Liver (tissue), 3 donors: ENCODE measurements at regions not wholly inside any gene's neighbourhood (a gene's known extent, or its start where the extent isn't known, plus 50 kb on each side); places are given as distances from the start of the nearest gene placed in this dataset.

Experiments
- CTCF ChIP-seq: fragments of 150-350 bp; IDR thresholded peaks from 2 replicates; pipeline ENCODE4 v1.5.1; 2017; ENCODE audit warnings: improper control_type of control experiment, low read depth, low read length; ENCODE audit not compliant: missing input control
- FOXA2 ChIP-seq: IDR thresholded peaks from 2 replicates; pipeline ENCODE4 v1.6.1; 2016; ENCODE audit warnings: antibody characterized with exemption
- RAD21 ChIP-seq, 2 donors: IDR thresholded peaks; 2 replicates each; pipeline ENCODE4 v1.6.1; 2016; ENCODE audit warnings: antibody characterized with exemption in 2 of 2, mild to moderate bottlenecking in 2 of 2
- REST ChIP-seq: IDR thresholded peaks from 2 replicates; pipeline ENCODE4 v1.6.1; 2016; ENCODE audit warnings: antibody characterized with exemption, mild to moderate bottlenecking
- donor health status: healthy.
- donor health status: healthy.

GRCh38 chr9:2557693-2558092 lies 63.9 kb upstream of the VLDLR start:
- TF ChIP-seq RAD21 (IDR thresholded peaks at IDR 0.05) (no peak), CTCF (no peak), REST (no peak), FOXA2 (no peak)
